PC-9 (cell line): ENCODE measurements at regions not wholly inside any gene's neighbourhood (a gene's known extent, or its start where the extent isn't known, plus 50 kb on each side); places are given as distances from the start of the nearest gene placed in this dataset.

Source experiments
- BruUV-seq: library from RNA; stranded (reverse); fragments of 400-500 nt; replicated peaks from 2 replicates; lab custom pipeline; 2021; lab: Mats Ljungman, UMichigan
- CTCF ChIA-PET: fragments of 300-600 bp; sonication (Branson Sonifier 250); formaldehyde crosslinking; loops from one replicate; lab custom pipeline; 2022; ENCODE audit warnings: antibody characterized with exemption; lab: Charles Lee
- POLR2A ChIA-PET: fragments of 300-600 bp; sonication (Branson Sonifier 250); formaldehyde crosslinking; loops from one replicate; lab custom pipeline; 2022; ENCODE audit warnings: antibody characterized with exemption; ENCODE audit not compliant: unreplicated experiment; lab: Charles Lee
- DNase-seq, 2 experiments: peaks; one replicate each; pipeline versions ENCODE4 v3.0.0 to v3.0.0-alpha.2; 2015 to 2022; ENCODE audit warnings: mixed read lengths in 1 of 2
- H2AFZ ChIP-seq: fragments of 200-600 bp; sonication (generic); 2 replicates; pipeline ENCODE4 v1.8.1; 2017; ENCODE audit warnings: antibody characterized with exemption
- H3F3A ChIP-seq: fragments of 200-600 bp; sonication (generic); 2 replicates; pipeline ENCODE4 v1.8.1; 2017; ENCODE audit warnings: antibody characterized with exemption, mild to moderate bottlenecking, low read depth; ENCODE audit not compliant: insufficient read depth
- H3K27ac ChIP-seq: fragments of 200-600 bp; sonication (generic); 2 replicates; pipeline ENCODE4 v1.6.1; 2016; ENCODE audit warnings: mixed run types
- H3K27me3 ChIP-seq: fragments of 200-600 bp; sonication (generic); 2 replicates; pipeline ENCODE4 v1.6.1; 2016; ENCODE audit warnings: low read depth, mixed run types; ENCODE audit not compliant: insufficient read depth
- H3K36me3 ChIP-seq: fragments of 200-600 bp; sonication (generic); 2 replicates; pipeline ENCODE4 v1.6.1; 2016; ENCODE audit warnings: low read depth, mixed run types
- H3K4me1 ChIP-seq: fragments of 200-600 bp; sonication (generic); replicated peaks from 2 replicates; pipeline ENCODE4 v1.6.1; 2016; ENCODE audit warnings: mixed run types; ENCODE audit not compliant: insufficient read depth
- H3K4me2 ChIP-seq: fragments of 200-600 bp; sonication (generic); 2 replicates; pipeline ENCODE4 v1.6.1; 2017; ENCODE audit warnings: mixed run types
- H3K4me3 ChIP-seq: fragments of 200-600 bp; sonication (generic); 2 replicates; pipeline ENCODE4 v1.6.1; 2016; ENCODE audit warnings: mixed run types
- H3K79me2 ChIP-seq: fragments of 200-600 bp; sonication (generic); 2 replicates; pipeline ENCODE4 v1.6.1; 2017; ENCODE audit warnings: low read depth, mixed run types
- H3K9me2 ChIP-seq: fragments of 200-600 bp; sonication (generic); 2 replicates; pipeline ENCODE4 v1.8.1; 2017; ENCODE audit warnings: mild to moderate bottlenecking; ENCODE audit not compliant: insufficient read depth
- H3K9me3 ChIP-seq: fragments of 200-600 bp; sonication (generic); 2 replicates; pipeline ENCODE4 v1.8.1; 2016; ENCODE audit warnings: low read depth; ENCODE audit not compliant: insufficient read depth
- H4K20me1 ChIP-seq: fragments of 200-600 bp; sonication (generic); 2 replicates; pipeline ENCODE4 v1.8.1; 2017; ENCODE audit not compliant: insufficient read depth
- EZH2 ChIP-seq: fragments of 200-600 bp; sonication (generic); IDR thresholded peaks from 2 replicates; pipeline ENCODE4 v1.8.0; 2017; ENCODE audit warnings: antibody characterized with exemption, low read depth
- intact Hi-C: fragments of 100-400 bp; cut with micrococcal nuclease; formaldehyde crosslinking; loops from one replicate; pipeline ENCODE4 v1.10.0; 2022; ENCODE audit not compliant: unreplicated experiment
- TF ChIP-seq, protein P1 (sequence below): fragments of 200-600 bp; sonication (generic); conservative IDR thresholded peaks from 2 replicates; pipeline ENCODE4 v1.6.1; 2017; ENCODE audit warnings: mixed run types, antibody characterized with exemption, mild to moderate bottlenecking, moderate library complexity

DNA sequence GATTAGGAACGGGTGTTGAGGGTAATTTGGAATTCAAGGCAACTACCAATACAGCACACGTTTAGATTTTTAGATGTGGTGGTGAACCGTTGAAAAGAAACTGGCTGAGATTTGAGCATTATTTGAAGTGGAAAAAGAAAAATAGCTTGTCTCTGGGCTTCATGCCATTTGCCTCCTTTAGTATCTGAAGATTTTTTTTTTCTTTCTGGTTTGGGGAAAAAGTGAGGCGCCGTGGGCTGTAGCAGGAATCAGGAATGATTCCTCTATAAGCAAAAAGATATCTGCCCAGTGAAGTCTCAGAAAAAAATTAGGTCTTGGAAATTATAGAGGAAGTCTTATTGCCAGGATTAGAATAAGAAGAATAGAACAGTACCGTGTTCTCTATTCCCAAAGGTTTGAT, 88.5 kb downstream of the RPS12 start:
- no peak overlapping the region for H3K4me2 ChIP-seq
- H3K9me3 ChIP-seq: no peaks in the 10 kb centered on the region
- H3K36me3 ChIP-seq: no peaks in the 10 kb centered on the region
- H3K9me2 ChIP-seq: 0 out of 2 replicates have a peak, but pooled peaks cover 2% of the 10 kb centered on the region
- TF ChIP-seq, protein P1, sequence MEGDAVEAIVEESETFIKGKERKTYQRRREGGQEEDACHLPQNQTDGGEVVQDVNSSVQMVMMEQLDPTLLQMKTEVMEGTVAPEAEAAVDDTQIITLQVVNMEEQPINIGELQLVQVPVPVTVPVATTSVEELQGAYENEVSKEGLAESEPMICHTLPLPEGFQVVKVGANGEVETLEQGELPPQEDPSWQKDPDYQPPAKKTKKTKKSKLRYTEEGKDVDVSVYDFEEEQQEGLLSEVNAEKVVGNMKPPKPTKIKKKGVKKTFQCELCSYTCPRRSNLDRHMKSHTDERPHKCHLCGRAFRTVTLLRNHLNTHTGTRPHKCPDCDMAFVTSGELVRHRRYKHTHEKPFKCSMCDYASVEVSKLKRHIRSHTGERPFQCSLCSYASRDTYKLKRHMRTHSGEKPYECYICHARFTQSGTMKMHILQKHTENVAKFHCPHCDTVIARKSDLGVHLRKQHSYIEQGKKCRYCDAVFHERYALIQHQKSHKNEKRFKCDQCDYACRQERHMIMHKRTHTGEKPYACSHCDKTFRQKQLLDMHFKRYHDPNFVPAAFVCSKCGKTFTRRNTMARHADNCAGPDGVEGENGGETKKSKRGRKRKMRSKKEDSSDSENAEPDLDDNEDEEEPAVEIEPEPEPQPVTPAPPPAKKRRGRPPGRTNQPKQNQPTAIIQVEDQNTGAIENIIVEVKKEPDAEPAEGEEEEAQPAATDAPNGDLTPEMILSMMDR: no peak
- no peak for TF ChIP-seq EZH2
- no peak overlapping the region; the same call in 1 of the 2 replicates for H2AFZ ChIP-seq
- no peaks in the 10 kb centered on the region for H3F3A ChIP-seq
- no peak overlapping the region for H3K27ac ChIP-seq
- no peaks in the 10 kb centered on the region for H3K4me1 ChIP-seq
- no peak for DNase-seq
- no peaks in the 10 kb centered on the region for H3K79me2 ChIP-seq
- ChIA-PET POLR2A (no interaction called here), CTCF (no interaction called here)
- intact Hi-C loops: no loop called here
- BruUV-seq: no TSS peak
- H4K20me1 ChIP-seq: no peaks in the 10 kb centered on the region
- no peak overlapping the region for H3K4me3 ChIP-seq
- H3K27me3 ChIP-seq: no peaks in the 10 kb centered on the region

GRCh38 chr6:132907231-132907630, 92.9 kb downstream of the RPS12 start:
- CTCF ChIA-PET: no interaction called here

GRCh38 chr6:132907914-132908313, 93.5 kb downstream of the RPS12 start:
- TF ChIP-seq, protein P1: no peak
- TF ChIP-seq EZH2: no peak
- no TSS peak for BruUV-seq
- Histone ChIP-seq H4K20me1 (no peaks in the 10 kb centered on the region), H3K36me3 (no peaks in the 10 kb centered on the region), H3K9me3 (no peaks in the 10 kb centered on the region), H3K4me1 (peaks cover 11% of the 10 kb centered on the region), H3K4me3 (no peak overlapping the region), H3F3A (no peaks in the 10 kb centered on the region), H3K9me2 (no peaks in the 10 kb centered on the region), H3K27me3 (no peaks in the 10 kb centered on the region), H3K4me2 (no peak overlapping the region), H3K79me2 (no peaks in the 10 kb centered on the region), H2AFZ (no peak overlapping the region), H3K27ac (no peak overlapping the region)
- ChIA-PET POLR2A (no interaction called here), CTCF (no interaction called here)
- intact Hi-C loops: no loop called here
- no peak for DNase-seq

More at GRCh38 chr6:132907231-132907630, 92.9 kb downstream of the RPS12 start:
- POLR2A ChIA-PET: no interaction called here
- no peak for DNase-seq
- intact Hi-C loops: no loop called here
- Histone ChIP-seq H2AFZ (no peak overlapping the region), H3K4me3 (no peak overlapping the region), H3K36me3 (no peaks in the 10 kb centered on the region), H3K9me3 (no peaks in the 10 kb centered on the region), H3K27ac (no peak overlapping the region), H4K20me1 (no peaks in the 10 kb centered on the region), H3K4me2 (no peak overlapping the region), H3K4me1 (peaks cover 5% of the 10 kb centered on the region), H3K9me2 (no peaks in the 10 kb centered on the region), H3F3A (no peaks in the 10 kb centered on the region), H3K79me2 (no peaks in the 10 kb centered on the region), H3K27me3 (no peaks in the 10 kb centered on the region)
- BruUV-seq: no TSS peak
- TF ChIP-seq, protein P1: no peak
- TF ChIP-seq EZH2: no peak
